ENCODE measurements at regions not wholly inside any gene's neighbourhood (a gene's known extent, or its start where the extent isn't known, plus 50 kb on each side); places are given as distances from the start of the nearest gene placed in this dataset.

DNA sequence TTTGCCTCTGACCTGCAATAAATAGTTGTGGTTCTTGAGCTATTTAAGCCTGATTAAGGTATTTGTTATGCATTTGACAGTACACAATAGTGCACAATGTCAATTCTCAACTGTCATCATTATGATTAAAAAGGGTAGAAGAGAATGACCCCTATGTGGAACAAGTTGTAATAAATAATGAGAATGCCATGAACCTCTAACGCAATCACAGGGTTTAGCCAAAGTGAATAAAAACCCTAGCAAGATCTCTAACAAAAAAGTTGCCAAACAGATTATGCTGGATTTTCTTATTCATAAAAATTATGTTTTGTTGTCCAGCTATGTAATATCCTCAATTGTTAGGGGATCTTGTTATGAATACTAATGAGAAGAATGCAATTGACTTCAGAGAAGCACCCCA, 387.4 kb downstream of the GPAT3 start:
- Histone ChIP-seq H3K4me3 (ENCODE audit: insufficient read depth, low read length, poor library complexity, severe bottlenecking) (no peak overlapping the region), H3K4me2 (ENCODE audit: low read depth, low read length, poor library complexity, severe bottlenecking) (no peak overlapping the region), H3K9me2 (replicated peaks; ENCODE audit: insufficient read depth, low read length) (no peaks in the 10 kb centered on the region), H3K79me2 (ENCODE audit: insufficient read depth, low read length) (no peaks in the 10 kb centered on the region), H2AFZ (ENCODE audit: low read depth, low read length, severe bottlenecking) (no peak overlapping the region), H3K27me3 (ENCODE audit: low read length) (no peaks in the 10 kb centered on the region), H3K9me3 (ENCODE audit: insufficient read depth, low read length) (no peaks in the 10 kb centered on the region), H3F3A (ENCODE audit: insufficient read depth) (no peaks in the 10 kb centered on the region), H4K20me1 (ENCODE audit: low read depth, low read length) (no peaks in the 10 kb centered on the region), H3K36me3 (ENCODE audit: low read length) (no peaks in the 10 kb centered on the region), H3K27ac (ENCODE audit: low read depth, low read length) (no peak overlapping the region), H3K9ac (ENCODE audit: low read length) (no peak overlapping the region)
- no peak for TF ChIP-seq CTCF (IDR thresholded peaks at IDR 0.05; ENCODE audit: insufficient read depth, low read length, poor library complexity, severe bottlenecking)
- TF ChIP-seq EZH2phosphoT487 (conservative IDR thresholded peaks at IDR 0.05; ENCODE audit: low read length), result no peak

GRCh38 chr4:83922402-83922801, 386.5 kb downstream of the GPAT3 start:
- Histone ChIP-seq H3K9me3 (ENCODE audit: insufficient read depth, low read length) (no peaks in the 10 kb centered on the region), H3K36me3 (ENCODE audit: low read length) (no peaks in the 10 kb centered on the region), H3K4me2 (ENCODE audit: low read depth, low read length, poor library complexity, severe bottlenecking) (no peak overlapping the region), H3K9ac (ENCODE audit: low read length) (no peak overlapping the region), H3K27me3 (ENCODE audit: low read length) (no peaks in the 10 kb centered on the region), H3F3A (ENCODE audit: insufficient read depth) (no peaks in the 10 kb centered on the region), H3K9me2 (replicated peaks; ENCODE audit: insufficient read depth, low read length) (no peaks in the 10 kb centered on the region), H2AFZ (ENCODE audit: low read depth, low read length, severe bottlenecking) (no peak overlapping the region), H3K4me3 (ENCODE audit: insufficient read depth, low read length, poor library complexity, severe bottlenecking) (no peak overlapping the region), H3K79me2 (ENCODE audit: insufficient read depth, low read length) (no peaks in the 10 kb centered on the region), H3K27ac (ENCODE audit: low read depth, low read length) (no peak overlapping the region), H4K20me1 (ENCODE audit: low read depth, low read length) (no peaks in the 10 kb centered on the region)
- TF ChIP-seq CTCF (IDR thresholded peaks at IDR 0.05; ENCODE audit: insufficient read depth, low read length, poor library complexity, severe bottlenecking) (no peak), EZH2phosphoT487 (conservative IDR thresholded peaks at IDR 0.05; ENCODE audit: low read length) (no peak)

DNA sequence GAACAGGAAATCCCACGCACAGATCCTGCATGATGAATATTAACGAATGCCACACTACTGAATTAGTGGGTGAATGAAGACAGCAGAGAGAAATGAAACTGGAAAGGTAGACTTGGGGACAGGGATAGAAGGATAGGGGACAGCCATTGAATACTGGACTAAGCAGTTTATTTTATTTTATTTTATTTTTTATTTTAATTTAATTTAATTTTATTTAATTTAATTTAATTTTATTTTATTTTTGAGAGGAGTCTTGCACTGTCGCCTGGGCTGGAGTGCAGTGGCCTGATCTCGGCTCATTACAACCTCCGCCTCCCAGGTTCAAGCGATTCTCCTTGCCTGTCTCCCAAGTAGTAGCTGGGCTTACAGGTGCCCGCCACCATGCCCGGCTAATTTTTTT, 385.2 kb downstream of the GPAT3 start:
- TF ChIP-seq CTCF (IDR thresholded peaks at IDR 0.05; ENCODE audit: insufficient read depth, low read length, poor library complexity, severe bottlenecking), result no peak
- TF ChIP-seq EZH2phosphoT487 (conservative IDR thresholded peaks at IDR 0.05; ENCODE audit: low read length), result no peak
- Histone ChIP-seq H3K4me2 (ENCODE audit: low read depth, low read length, poor library complexity, severe bottlenecking) (no peak overlapping the region), H3K27ac (ENCODE audit: low read depth, low read length) (no peak overlapping the region), H3F3A (ENCODE audit: insufficient read depth) (no peaks in the 10 kb centered on the region), H4K20me1 (ENCODE audit: low read depth, low read length) (no peaks in the 10 kb centered on the region), H3K36me3 (ENCODE audit: low read length) (no peaks in the 10 kb centered on the region), H3K79me2 (ENCODE audit: insufficient read depth, low read length) (no peaks in the 10 kb centered on the region), H3K4me3 (ENCODE audit: insufficient read depth, low read length, poor library complexity, severe bottlenecking) (no peak overlapping the region), H2AFZ (ENCODE audit: low read depth, low read length, severe bottlenecking) (no peak overlapping the region), H3K9me2 (replicated peaks; ENCODE audit: insufficient read depth, low read length) (no peaks in the 10 kb centered on the region), H3K9me3 (ENCODE audit: insufficient read depth, low read length) (no peaks in the 10 kb centered on the region), H3K27me3 (ENCODE audit: low read length) (no peaks in the 10 kb centered on the region), H3K9ac (ENCODE audit: low read length) (no peak overlapping the region)

DNA sequence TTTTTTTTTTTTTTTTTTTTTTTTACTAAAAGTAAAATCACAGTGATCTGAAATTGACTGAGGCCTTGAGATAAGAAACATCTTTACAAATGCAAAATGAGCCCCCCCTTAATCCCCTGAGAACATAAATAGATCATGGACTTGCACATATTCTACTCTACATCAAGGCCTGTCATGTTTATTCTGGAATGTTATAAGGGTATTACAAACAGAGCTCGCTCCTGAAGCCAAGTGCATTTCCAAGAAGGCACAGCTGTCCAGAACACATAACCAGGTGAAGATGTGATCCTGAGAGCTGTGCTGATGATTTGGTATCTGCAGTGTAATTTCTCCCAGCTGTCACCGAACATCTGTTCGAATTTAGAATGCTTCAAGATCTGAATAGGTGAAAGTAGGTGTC, 384.5 kb downstream of the GPAT3 start:
- no peaks in the 10 kb centered on the region for H4K20me1 ChIP-seq (ENCODE audit: low read depth, low read length)
- H3K4me3 ChIP-seq (ENCODE audit: insufficient read depth, low read length, poor library complexity, severe bottlenecking), result no peak overlapping the region
- H3K27ac ChIP-seq (ENCODE audit: low read depth, low read length), result no peak overlapping the region
- no peak overlapping the region for H3K9ac ChIP-seq (ENCODE audit: low read length)
- no peaks in the 10 kb centered on the region for H3K79me2 ChIP-seq (ENCODE audit: insufficient read depth, low read length)
- TF ChIP-seq CTCF (IDR thresholded peaks at IDR 0.05; ENCODE audit: insufficient read depth, low read length, poor library complexity, severe bottlenecking), result no peak
- no peak for TF ChIP-seq EZH2phosphoT487 (conservative IDR thresholded peaks at IDR 0.05; ENCODE audit: low read length)
- no peaks in the 10 kb centered on the region for H3K36me3 ChIP-seq (ENCODE audit: low read length)
- H3F3A ChIP-seq (ENCODE audit: insufficient read depth), result no peaks in the 10 kb centered on the region
- no peaks in the 10 kb centered on the region for H3K27me3 ChIP-seq (ENCODE audit: low read length)
- H3K9me3 ChIP-seq (ENCODE audit: insufficient read depth, low read length), result no peaks in the 10 kb centered on the region
- H2AFZ ChIP-seq (ENCODE audit: low read depth, low read length, severe bottlenecking), result no peak overlapping the region
- H3K4me2 ChIP-seq (ENCODE audit: low read depth, low read length, poor library complexity, severe bottlenecking), result no peak overlapping the region
- H3K9me2 ChIP-seq (replicated peaks; ENCODE audit: insufficient read depth, low read length), result no peaks in the 10 kb centered on the region

All from SU-DHL-6 (cell line).